ENCODE measurements at regions not wholly inside any gene's neighbourhood (a gene's known extent, or its start where the extent isn't known, plus 50 kb on each side); places are given as distances from the start of the nearest gene placed in this dataset.

- TF ChIP-seq CTCF (IDR thresholded peaks at IDR 0.05), result no peak
- no peak for TF ChIP-seq POLR2A (IDR thresholded peaks at IDR 0.05)
Measured at GRCh38 chr5:174972291-174972690, 247.9 kb downstream of the MSX2 start.

Data from lower leg skin (tissue), 3 donors.